NT2/D1 (cell line): ENCODE measurements at regions not wholly inside any gene's neighbourhood (a gene's known extent, or its start where the extent isn't known, plus 50 kb on each side); places are given as distances from the start of the nearest gene placed in this dataset.

ENCODE experiments used
- DNase-seq: peaks from one replicate; pipeline ENCODE4 v3.0.0-alpha.2; 2011; ENCODE audit warnings: low read depth, low spot score
- H3K27me3 ChIP-seq: 2 replicates; pipeline ENCODE4 v1.6.0; 2011; ENCODE audit warnings: mild to moderate bottlenecking; ENCODE audit not compliant: insufficient read length, insufficient read depth
- H3K36me3 ChIP-seq: 2 replicates; pipeline ENCODE4 v1.6.1; 2011; ENCODE audit warnings: mild to moderate bottlenecking, low read length, mixed read lengths; ENCODE audit not compliant: insufficient read depth, insufficient read length
- H3K4me1 ChIP-seq: 2 replicates; pipeline ENCODE4 v1.5.1; 2011; ENCODE audit not compliant: insufficient read depth, insufficient read length
- H3K4me3 ChIP-seq: 2 replicates; pipeline ENCODE4 v1.5.1; 2011; ENCODE audit warnings: low read depth; ENCODE audit not compliant: insufficient read length
- H3K9ac ChIP-seq: 2 replicates; pipeline ENCODE4 v1.6.0; 2011; ENCODE audit warnings: low read depth; ENCODE audit not compliant: insufficient read length
- H3K9me3 ChIP-seq: 2 replicates; pipeline ENCODE4 v1.5.1; 2011; ENCODE audit warnings: mild to moderate bottlenecking, low read length; ENCODE audit not compliant: insufficient read depth
- SUZ12 ChIP-seq: IDR thresholded peaks from 2 replicates; pipeline ENCODE4 v1.6.1; 2011; ENCODE audit not compliant: insufficient read length, insufficient read depth; ENCODE audit errors: extremely low read depth
- YY1 ChIP-seq: IDR thresholded peaks from 2 replicates; pipeline ENCODE4 v1.6.1; 2011; ENCODE audit not compliant: insufficient read length, insufficient read depth
- ZNF274 ChIP-seq: IDR thresholded peaks from 2 replicates; pipeline ENCODE4 v1.6.1; 2011; ENCODE audit warnings: mild to moderate bottlenecking, low read depth, low read length

- no peak for TF ChIP-seq SUZ12
- TF ChIP-seq ZNF274: no peak
- no peak for TF ChIP-seq YY1
- no peak overlapping the region for H3K9ac ChIP-seq
- H3K4me3 ChIP-seq: no peak overlapping the region
- no peaks in the 10 kb centered on the region for H3K36me3 ChIP-seq
- no peaks in the 10 kb centered on the region for H3K9me3 ChIP-seq
- H3K4me1 ChIP-seq: no peaks in the 10 kb centered on the region
- no peaks in the 10 kb centered on the region for H3K27me3 ChIP-seq
- no peak for DNase-seq
Observed at GRCh38 chr6:95439741-95440140, 137.6 kb upstream of the MANEA start.

- TF ChIP-seq YY1 (no peak), SUZ12 (no peak)
- Histone ChIP-seq H3K9me3 (no peaks in the 10 kb centered on the region), H3K4me3 (no peak overlapping the region), H3K27me3 (no peaks in the 10 kb centered on the region), H3K4me1 (no peaks in the 10 kb centered on the region), H3K36me3 (no peaks in the 10 kb centered on the region), H3K9ac (no peak overlapping the region)
- no peak for DNase-seq
Observed at GRCh38 chr6:95448208-95448607, 129.1 kb upstream of the MANEA start.

GRCh38 chr6:95469511-95469910 lies 107.8 kb upstream of the MANEA start:
- DNase-seq: no peak
- Histone ChIP-seq H3K4me3 (no peak overlapping the region), H3K9ac (no peak overlapping the region), H3K36me3 (no peaks in the 10 kb centered on the region), H3K27me3 (no peaks in the 10 kb centered on the region), H3K4me1 (no peaks in the 10 kb centered on the region), H3K9me3 (peaks cover 8% of the 10 kb centered on the region; the same call in 1 of the 2 replicates)
- TF ChIP-seq SUZ12: no peak
- no peak for TF ChIP-seq YY1
- no peak for TF ChIP-seq ZNF274

GRCh38 chr6:95478941-95479340 lies 98.4 kb upstream of the MANEA start:
- Histone ChIP-seq H3K9ac (no peak overlapping the region), H3K4me3 (no peak overlapping the region), H3K9me3 (no peaks in the 10 kb centered on the region), H3K36me3 (no peaks in the 10 kb centered on the region), H3K4me1 (no peaks in the 10 kb centered on the region), H3K27me3 (no peaks in the 10 kb centered on the region)
- no peak for DNase-seq
- TF ChIP-seq YY1: no peak
- no peak for TF ChIP-seq SUZ12
- TF ChIP-seq ZNF274: no peak

- Histone ChIP-seq H3K9ac (no peak overlapping the region), H3K9me3 (no peaks in the 10 kb centered on the region), H3K4me3 (no peak overlapping the region), H3K4me1 (no peaks in the 10 kb centered on the region), H3K36me3 (no peaks in the 10 kb centered on the region), H3K27me3 (no peaks in the 10 kb centered on the region)
- no peak for DNase-seq
- TF ChIP-seq ZNF274 (no peak), SUZ12 (no peak), YY1 (no peak)
Observed at GRCh38 chr6:95487817-95488216, 89.5 kb upstream of the MANEA start.

GRCh38 chr6:95489185-95489863 lies 88.0 kb upstream of the MANEA start:
- H3K9me3 ChIP-seq: no peaks in the 10 kb centered on the region
- DNase-seq: no peak
- H3K4me3 ChIP-seq: no peak overlapping the region
- TF ChIP-seq ZNF274 (no peak), YY1 (no peak), SUZ12 (no peak)
- H3K36me3 ChIP-seq: no peaks in the 10 kb centered on the region
- H3K4me1 ChIP-seq: no peaks in the 10 kb centered on the region
- no peak overlapping the region for H3K9ac ChIP-seq
- no peaks in the 10 kb centered on the region for H3K27me3 ChIP-seq

GRCh38 chr6:95496769-95497426 lies 80.4 kb upstream of the MANEA start:
- Histone ChIP-seq H3K27me3 (no peaks in the 10 kb centered on the region), H3K9ac (no peak overlapping the region), H3K4me3 (no peak overlapping the region), H3K4me1 (no peaks in the 10 kb centered on the region), H3K36me3 (no peaks in the 10 kb centered on the region), H3K9me3 (peaks cover 9% of the 10 kb centered on the region)
- DNase-seq: no peak
- TF ChIP-seq ZNF274 (no peak), YY1 (no peak), SUZ12 (no peak)
